Stimulated activated CD4-positive, alpha-beta T cell treated with anti-CD3 and anti-CD28 coated beads, Interleukin-1b, Interleukin-23, amount 100 ng/mL, for 48 hours (primary cell): ENCODE measurements at regions not wholly inside any gene's neighbourhood (a gene's known extent, or its start where the extent isn't known, plus 50 kb on each side); places are given as distances from the start of the nearest gene placed in this dataset.
"Not testable (repeated sequence)": the region's sequence is repeated elsewhere in the genome, so short reads cannot be mapped to it uniquely, and the experiment has no call there.

ENCODE experiments used
- DNase-seq: peaks from one replicate; pipeline ENCODE4 v3.0.0-alpha.2; 2020

DNA sequence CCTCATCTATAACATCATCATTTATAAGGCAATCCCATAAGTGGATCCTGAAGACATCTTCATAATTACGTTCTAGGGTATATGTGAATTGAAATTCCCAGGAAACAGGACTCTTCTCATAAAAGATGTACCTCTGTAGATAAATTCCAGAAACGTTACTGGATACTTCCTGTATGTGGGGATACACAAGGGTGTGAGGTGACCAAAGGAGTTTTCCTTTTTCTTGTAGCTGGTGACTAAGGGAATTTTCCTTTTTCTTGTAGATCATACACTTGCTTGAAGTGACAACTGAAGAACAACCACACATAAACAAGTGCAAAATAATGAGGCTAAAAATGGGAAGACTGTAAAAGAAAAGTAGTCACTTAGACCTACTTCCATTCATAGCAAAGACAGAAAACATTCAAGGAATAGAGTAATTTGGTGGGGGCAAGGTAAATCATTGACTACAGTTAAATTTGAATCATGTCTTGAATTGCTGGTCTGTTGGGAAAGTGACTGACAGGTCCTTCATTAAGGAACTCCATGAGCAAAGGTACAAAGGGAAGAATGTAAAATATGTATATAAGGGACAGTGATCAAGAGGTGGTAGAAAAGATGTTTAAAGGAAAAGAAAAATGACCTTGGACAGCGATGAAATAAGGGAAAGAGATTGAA is 53.2 kb upstream of the UBE2E3 start:
- DNase-seq, result no peak

DNA sequence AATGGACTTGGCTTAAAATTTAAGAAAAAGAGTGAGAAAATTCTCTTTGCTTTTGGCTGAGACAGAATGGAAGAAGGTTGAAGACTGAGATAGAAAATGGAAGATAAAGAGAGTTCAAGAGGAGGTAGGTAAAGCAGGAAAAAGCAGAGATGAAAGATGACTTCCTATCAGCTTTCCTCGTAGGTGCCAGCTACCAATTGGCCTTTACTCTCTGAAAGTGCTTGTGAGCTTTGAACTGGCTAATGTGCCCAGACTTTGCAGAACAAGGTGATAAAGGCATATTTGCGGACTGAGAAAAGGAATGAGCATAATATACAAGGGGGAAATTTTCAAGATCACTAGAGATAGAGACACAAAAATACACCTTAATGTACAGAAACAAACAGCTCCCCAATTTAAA is 54.7 kb upstream of the UBE2E3 start:
- DNase-seq, result no peak

DNA sequence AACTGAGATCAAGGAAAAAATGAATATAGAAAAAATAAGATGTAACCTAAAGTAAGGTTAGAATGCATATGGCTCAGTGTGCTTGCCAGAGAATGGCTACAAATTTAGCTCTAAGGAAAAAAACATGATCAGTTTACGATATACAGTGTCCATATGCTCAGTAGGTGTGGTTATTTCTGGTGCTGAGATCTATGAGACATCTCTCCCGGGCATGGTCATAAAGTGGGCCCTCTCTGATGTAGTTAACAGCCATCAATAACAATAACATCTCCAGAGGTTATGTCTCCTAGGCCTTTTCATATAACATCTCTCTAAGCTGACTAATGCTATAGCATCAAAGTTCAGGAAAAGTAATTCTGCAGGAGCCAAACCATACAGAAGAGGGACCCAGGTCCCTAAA is 56.3 kb upstream of the UBE2E3 start:
- DNase-seq, result no peak

DNA sequence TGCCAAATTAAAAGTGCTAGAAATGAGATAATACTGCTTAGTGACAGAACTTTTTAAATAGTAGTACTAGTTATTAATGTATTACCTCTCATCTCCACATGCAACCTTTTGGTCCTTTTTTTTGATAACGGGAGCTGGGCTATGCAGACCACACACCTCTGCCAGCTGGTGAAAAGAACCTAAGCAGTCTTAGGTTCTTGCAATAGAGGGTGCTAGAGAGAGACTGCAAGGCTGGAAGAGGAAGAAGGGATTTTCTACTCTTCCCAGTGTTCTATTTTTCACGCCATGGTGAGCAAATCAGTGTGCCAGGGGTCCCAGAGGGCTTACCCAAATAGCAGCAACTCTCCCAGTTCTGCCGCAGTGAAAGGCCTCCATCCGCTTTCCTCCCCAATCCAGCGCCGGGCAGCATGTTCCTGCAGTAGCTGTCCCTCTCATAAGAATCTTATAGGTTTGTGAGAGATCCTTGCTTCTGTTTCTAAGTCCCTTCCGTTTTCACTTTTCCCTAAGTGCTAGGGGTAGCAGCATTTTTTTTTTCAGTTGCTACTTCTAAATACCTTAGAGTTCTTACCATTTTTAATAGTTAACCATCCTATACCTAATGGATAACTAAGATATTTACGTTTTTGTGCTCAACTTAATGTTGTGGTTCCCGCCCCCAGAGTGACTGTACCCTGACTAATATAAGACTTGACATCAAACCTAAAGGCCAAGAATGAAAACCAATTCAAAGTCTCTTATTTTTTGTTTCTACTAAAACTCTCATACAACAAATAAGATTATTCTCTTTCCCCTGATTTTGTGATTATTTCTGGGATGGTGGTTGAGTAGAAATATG is 69.4 kb upstream of the UBE2E3 start:
- no peak for DNase-seq

DNA sequence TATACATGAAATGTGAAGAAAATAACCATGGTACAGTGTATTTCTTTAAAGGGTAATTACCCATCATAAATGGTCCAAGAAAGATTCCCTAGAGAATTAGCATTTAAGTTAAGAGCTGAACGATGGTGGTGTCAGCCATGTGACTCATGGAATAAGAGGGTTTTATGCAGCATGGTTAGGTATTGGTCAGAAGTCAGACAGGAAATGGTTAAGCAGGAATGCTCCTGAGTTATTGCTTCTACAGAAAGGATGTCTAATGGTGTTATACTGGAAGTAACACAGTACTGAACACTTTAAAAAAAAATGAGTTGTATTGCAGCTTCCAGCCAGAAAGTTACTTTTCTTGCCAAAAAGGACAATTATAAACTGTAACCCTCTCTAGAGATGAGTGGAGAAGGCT is 72.7 kb upstream of the UBE2E3 start:
- DNase-seq, result no peak

DNA sequence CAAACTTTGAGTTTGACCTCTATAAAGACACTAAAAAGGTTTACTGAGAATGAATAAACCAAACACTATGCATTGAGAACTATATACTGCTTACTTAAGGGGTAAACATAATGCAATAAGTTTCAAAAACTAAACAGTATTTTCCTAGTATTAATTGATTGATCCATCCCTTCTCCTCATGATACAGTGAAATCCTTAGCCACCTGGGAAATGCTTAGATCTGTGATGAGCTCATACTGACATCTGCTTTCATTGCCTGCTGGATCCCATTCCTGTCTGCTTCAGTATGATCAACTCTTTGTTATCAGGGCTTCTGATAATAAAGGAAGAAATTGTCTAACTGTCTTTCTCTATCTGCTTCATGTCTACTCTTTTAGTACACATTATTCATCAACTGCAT is 74.9 kb upstream of the UBE2E3 start:
- no peak for DNase-seq

DNA sequence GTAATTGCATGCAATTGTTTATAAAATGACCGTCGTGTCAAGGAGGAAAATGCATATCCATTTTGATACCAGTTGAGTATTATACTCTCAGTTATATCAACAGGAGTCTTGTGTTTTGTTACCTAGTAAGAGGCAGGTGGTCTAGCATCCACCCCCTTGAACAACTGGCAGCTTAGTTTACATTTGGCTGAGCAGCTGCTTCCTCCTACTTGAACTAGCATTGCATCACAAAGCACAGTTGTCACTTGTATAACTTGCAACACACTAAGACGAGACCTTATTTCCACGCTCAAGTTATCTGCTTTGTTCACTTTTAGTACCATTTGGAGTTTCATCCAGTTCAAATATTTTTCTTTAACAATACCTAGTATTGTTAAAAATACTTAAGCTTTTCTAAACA is 75.4 kb upstream of the UBE2E3 start:
- DNase-seq, result no peak

DNA sequence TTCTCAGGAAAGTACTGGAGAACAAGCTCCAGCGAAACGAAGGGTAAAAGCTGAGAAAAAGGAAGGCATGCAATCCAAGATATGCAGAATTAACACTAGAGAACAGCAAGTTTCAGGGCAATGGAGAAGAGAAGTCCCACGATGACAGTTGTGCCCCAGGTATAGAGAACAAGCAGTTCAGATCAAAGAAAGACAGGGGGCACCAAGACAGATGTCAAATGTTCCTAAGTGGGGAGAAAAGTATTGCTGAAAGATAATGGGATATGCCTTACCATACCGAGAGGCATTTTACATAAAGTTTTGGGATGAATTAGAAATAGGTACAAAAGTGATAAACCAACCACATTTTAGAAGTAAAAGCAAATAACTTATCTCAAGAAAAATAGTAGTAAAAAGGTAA is 79.1 kb upstream of the UBE2E3 start:
- no peak for DNase-seq

DNA sequence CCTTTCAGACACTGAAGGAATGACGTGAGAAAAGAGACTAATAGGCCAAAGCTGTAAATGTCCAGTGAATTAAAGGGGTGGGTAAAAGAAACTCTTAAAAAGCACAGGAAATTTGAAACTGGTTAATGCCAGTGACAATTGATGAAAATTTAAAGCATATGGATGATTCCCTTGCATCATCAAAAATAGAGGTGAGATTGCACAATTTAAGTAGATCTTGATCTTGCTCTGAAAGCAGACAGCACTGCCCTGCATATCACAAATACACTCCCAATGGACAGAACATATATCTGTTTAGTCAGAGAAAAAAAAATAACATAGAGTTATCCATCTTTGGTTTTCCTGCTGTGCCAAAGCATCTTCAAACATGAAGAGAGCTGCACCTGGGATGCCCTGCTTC is 86.7 kb upstream of the UBE2E3 start:
- no peak for DNase-seq

DNA sequence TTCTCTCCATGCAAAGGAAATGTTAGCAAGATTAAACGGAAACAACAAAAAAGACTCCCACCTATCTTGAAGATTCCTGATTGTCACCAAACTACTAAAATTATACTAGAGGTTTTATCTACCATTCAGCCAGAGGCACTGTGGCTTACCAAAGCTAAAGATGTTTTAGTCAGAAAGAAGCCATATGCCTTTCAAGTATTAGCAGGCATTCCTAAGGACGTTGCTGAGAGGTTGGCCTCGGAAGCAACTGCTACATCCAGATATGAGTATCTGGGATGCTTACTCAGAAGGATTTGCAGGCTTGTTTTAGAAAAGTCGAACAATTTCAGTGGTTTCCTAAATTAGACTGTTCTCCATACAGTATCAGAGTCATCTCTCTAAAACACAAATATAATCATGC is 88.3 kb upstream of the UBE2E3 start:
- DNase-seq, result no peak

DNA sequence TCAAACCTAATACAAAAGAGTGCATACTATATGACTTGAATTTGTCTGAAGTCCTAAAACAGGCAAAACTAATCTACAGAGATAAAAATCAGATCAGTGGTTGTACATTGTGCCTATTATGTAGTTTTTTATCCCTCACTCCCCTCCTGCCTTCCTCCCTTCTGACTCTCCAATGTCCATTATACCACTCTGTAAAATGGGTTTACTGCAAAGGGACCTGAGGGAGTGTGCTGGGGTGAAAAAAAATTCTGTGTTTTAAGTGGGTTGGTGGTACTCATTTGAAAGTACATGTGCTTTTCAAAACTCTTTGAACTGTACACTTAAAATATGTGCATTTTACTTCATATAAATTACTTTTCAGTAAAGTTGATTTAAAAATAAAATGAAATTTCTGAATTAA is 89.0 kb upstream of the UBE2E3 start:
- no peak for DNase-seq

DNA sequence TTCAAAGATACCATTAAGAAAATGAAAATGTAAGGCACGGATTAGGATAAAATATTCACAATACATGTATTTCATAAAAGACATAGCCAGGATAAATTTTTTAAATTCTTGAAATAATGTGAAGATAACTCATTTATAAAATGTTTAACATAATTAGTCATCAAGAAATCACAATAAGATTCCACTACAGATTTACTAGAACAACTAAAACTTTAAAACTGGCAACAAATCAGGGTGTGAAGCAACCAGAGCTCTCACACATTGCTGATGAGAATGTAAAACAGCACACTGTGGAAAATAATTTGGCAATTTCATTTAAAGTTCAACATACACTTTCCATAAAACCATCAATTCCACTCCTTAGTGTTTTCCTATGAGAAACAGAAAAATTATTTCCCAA is 89.6 kb upstream of the UBE2E3 start:
- DNase-seq, result no peak

DNA sequence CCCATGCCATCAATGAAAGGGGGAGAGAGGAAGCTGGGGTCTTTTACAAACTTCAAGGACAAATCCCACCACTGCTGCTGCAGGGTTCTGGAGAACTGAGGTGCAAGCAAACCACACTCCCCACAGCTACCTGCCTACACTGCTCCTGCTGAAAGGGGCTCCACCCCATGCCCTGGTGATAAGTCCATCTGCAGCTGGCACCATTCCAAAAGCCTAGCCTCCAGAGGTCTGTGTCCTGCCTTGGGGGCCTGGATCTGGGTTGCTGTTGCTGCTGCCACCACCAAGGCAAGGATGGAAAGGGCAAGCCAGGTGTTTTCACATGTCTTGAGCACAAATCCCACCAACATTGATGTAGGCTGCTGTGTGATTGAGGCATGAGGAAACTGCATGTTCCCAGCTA is 97.4 kb upstream of the UBE2E3 start:
- DNase-seq, result no peak

DNA sequence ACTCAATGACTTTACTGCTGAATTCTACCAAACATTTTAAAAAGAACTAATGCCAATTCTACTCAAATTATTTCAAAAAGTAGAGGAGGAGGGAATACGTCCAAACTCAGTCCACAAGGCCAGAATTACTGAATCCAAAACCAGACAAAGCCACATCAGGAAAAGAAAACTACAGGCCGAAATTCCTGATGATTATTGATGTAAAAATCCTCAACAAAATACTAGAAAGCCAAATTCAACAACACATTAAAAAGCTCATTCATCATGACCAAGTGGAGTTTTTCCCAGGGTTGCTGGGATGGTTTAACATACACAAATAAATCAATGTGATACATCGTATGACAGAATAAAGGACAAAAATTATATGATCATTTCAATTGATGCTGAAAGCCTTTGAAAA is 103.9 kb upstream of the UBE2E3 start:
- no peak for DNase-seq

DNA sequence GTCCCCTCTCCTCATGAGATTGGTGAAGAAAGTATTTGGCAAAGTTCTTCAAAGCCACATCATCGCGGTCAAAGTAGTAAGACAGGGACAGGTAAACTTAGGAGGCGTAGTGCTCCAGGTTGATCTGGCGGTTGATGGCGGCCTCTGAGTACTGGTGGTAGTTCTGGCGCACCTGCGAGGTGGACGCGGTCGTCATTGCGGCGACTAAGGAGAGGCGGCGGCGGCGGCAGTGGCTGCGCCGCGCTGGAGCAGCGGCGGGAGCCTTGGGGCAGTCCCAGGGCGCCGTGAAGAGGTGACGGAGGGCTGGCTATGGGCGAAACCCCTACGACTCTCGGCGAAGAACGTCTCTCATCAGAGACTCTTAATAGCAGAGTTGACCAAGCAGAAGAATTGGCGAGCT is 107.2 kb upstream of the UBE2E3 start:
- DNase-seq, result no peak

DNA sequence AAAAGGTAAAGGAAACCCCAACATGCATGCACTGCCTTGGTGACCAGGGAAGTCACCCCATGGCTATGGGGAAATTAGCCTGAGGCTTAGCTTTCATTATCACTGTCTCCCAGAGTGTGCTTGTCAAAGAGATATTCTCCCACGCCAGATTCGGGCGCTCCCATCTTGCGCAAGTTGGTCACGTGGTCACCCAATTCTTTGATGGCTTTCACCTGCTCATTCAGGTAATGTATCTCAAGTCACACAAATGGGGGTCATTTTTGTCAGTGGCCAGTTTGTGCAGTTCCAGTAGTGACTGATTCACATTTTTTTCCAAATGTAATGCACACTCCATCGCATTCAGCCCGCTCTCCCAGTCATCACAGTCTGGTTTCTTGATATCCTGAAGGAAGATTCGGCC is 107.6 kb upstream of the UBE2E3 start:
- DNase-seq, result not testable (repeated sequence)

DNA sequence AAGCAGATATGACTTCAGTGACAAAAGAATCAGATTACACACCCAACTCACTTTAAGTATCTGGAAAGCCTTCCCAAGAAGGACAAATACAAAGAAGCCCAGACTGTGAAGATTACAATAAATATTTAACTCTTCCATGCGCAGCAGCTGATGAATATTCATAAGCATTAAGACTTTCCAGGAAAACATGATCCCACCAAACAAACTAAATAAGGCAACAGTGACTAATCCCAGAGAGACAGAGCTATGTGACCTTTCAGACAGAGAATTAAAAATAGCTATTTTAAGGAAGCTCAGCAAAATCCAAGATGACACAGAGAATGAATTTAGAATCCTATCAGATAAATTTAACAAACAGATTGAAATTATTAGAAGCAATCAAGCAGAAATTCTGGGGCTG is 108.2 kb upstream of the UBE2E3 start:
- DNase-seq, result no peak

DNA sequence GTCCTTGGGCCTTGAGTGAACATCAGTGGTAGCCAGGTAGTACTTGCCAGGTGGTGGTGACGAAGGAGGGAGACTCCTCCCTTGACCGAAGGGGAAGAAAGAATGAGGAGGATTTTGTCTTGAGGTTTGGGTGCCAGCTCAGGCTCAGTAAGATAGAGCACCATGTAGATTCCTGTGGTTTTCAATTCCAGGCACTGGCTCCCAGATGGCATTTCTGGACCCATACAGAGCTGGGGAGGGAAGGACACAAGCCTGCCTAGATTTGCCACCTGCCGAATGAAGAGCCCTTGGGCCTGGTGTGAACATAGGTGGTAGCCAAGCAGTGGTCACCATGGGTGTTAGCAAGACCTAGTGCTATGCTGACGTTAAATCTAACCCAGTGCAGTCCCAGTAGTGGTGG is 108.8 kb upstream of the UBE2E3 start:
- DNase-seq, result no peak

DNA sequence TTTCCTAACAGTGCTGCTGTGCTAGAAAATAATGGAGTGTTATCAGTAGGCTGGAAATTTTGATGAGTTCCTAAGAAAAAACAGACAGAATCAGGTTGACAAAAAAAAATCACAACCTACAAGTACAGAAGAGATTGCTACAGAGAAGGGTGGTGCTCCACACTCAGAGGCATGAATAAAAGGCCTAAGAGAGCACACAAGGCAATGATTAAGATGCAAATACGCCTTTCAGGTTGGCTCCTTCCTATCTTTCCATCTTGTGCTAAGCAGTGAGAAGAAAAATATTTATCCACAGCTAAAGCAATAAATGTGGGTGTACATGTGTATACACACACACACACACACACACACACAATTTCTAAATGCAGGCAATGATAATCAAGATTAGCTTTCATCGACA is 130.6 kb upstream of the UBE2E3 start:
- DNase-seq, result no peak

DNA sequence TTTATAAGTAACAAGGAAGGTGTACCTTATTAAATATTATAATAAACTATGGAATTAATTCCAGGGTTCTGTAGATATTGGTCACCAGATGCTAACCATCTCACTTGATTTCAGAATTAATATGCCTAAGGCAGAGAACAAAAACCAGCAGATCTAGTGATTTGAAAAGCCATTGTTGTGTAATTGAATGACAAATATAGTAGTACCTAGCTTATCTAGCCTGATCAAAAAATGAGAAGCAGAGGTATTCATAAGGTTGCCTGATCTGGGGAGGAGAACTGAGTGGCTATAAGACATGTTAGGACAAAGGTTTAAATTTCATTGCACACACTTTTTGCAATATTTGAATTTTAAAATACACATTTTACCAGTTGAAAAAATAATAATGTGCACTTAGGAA is 132.0 kb upstream of the UBE2E3 start:
- DNase-seq, result no peak

DNA sequence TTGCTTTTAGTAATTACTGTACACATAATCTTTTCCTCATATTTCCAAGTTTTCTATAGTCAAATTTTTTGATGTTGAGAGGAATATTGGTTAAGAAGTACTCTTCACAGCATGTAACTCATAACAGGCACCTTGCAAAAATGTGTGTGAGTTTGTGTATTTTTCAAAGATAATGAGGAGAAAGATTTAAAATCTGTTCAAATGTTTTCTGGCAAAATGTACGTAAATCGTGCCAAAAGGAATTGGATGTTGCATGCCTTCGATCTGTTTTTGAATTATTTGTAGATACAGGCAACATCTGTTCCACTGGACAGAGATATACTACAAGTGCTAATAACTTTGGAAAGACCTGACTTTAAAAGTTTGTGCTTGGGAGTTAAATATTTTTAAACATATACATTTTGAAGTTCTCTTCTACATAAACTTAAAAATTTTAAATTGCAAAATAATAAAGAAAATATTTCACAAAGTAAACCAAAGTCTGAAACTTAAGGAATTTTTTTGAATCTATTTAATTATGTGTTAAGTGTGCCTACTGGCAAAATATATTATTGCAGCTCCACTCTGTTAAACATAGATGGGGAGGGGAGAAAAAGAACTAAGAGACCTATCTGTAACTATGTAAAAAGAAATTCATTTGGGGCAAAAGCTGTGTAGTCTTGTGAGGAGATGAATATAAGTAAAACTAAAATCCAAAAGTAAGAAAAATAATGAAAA is 133.5 kb upstream of the UBE2E3 start:
- DNase-seq, result no peak

DNA sequence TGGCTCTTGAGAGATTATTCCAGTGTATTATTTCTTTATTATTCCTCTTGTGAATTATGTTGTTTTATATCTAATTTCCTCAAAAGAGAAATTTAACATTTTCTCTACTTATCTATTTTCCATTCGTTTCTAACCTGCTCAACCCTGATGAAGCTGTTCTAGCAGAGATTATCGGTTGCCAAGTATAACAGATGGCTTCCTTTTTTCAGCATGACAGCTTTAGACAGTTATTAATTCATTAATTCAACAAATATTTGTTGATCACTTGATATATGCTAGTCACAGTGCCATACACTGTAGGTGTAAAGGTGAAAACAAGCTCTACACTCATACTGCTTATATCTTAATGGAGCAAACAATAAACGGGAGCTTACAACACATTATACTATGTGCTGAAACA is 137.9 kb upstream of the UBE2E3 start:
- DNase-seq, result no peak

DNA sequence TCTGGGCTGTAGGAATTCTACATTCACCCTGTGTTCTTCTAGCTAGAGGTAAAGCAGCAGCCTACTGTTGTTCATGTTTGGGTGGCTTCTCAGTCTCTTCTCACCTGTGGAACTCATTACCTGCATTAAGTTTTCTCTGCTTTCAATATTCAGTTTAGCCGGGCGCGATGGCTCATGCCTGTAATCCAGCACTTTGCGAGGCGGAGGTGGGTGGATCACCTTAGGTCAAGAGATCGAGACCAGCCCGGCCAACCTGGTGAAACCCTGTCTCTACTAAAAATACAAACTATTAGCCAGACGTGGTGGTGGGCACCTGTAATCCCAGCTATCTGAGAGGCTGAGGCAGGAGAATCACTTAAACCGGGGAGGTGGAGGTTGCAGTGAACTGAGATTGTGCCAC is 139.8 kb upstream of the UBE2E3 start:
- no peak for DNase-seq

DNA sequence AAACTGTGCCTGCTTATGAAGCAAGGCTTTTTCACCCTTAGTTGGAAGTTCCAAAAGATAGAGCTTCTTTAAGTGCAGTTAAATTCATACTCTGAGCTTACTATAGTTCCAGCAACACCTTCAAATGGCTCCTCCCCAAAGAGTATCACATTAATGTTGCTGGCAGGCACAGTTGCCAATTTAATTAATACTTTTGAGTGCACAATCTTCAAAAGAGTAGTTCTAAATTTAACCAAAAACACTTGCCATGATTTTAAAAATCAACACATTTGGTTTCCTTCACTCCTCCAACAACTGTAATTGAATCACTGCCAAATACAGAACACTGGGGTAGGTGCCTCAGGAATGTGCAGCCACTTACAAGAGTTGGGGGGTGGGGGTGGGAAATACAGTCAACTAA is 150.6 kb upstream of the UBE2E3 start:
- DNase-seq, result no peak
